ENCODE measurements at regions not wholly inside any gene's neighbourhood (a gene's known extent, or its start where the extent isn't known, plus 50 kb on each side); places are given as distances from the start of the nearest gene placed in this dataset.
A peak's percentile ranks its signal among the peaks of the same experiment; 100 is the strongest.

GRCh38 chr11:62073061-62073460 is 50.8 kb upstream of the INCENP start:
- no peak for FAIRE-seq

GRCh38 chr11:62071408-62071807 is 52.4 kb upstream of the INCENP start:
- no peak for FAIRE-seq

- FAIRE-seq: no peak
Observed at GRCh38 chr11:62069986-62070919, 53.6 kb upstream of the INCENP start.

GRCh38 chr11:62069374-62069773 is 54.4 kb upstream of the INCENP start:
- FAIRE-seq: no peak

GRCh38 chr11:62068730-62069129 is 55.1 kb upstream of the INCENP start:
- FAIRE-seq: no peak

GRCh38 chr11:62067741-62068140 is 56.1 kb upstream of the INCENP start:
- FAIRE-seq: no peak

- FAIRE-seq: no peak
Observed at GRCh38 chr11:62064221-62064620, 59.6 kb upstream of the INCENP start.

GRCh38 chr11:62062223-62062861 is 61.5 kb upstream of the INCENP start:
- FAIRE-seq: no peak

- peak; percentile 97 for FAIRE-seq
Observed at GRCh38 chr11:62061356-62062222, 62.2 kb upstream of the INCENP start.

- FAIRE-seq: no peak
Observed at GRCh38 chr11:62057069-62057468, 66.7 kb upstream of the INCENP start.

GRCh38 chr11:62055970-62056369 is 67.8 kb upstream of the INCENP start:
- no peak for FAIRE-seq

GRCh38 chr11:62054484-62055121 is 69.2 kb upstream of the INCENP start:
- FAIRE-seq: no peak

GRCh38 chr11:62054081-62054480 is 69.7 kb upstream of the INCENP start:
- FAIRE-seq: no peak

- FAIRE-seq: no peak
Observed at GRCh38 chr11:62050716-62051115, 73.1 kb upstream of the INCENP start.

- FAIRE-seq: no peak
Observed at GRCh38 chr11:62048100-62048499, 75.7 kb upstream of the INCENP start.

- no peak for FAIRE-seq
Observed at GRCh38 chr11:62046568-62047100, 77.2 kb upstream of the INCENP start.

- no peak for FAIRE-seq
Observed at GRCh38 chr11:62044639-62045121, 77.2 kb upstream of the FTH1 start.

GRCh38 chr11:62035293-62035692 is 67.9 kb upstream of the FTH1 start:
- no peak for FAIRE-seq

GRCh38 chr11:62034036-62034338 is 66.6 kb upstream of the FTH1 start:
- FAIRE-seq: no peak

- no peak for FAIRE-seq
Observed at GRCh38 chr11:62033191-62034035, 66.0 kb upstream of the FTH1 start.

- no peak for FAIRE-seq
Observed at GRCh38 chr11:62030071-62030684, 62.7 kb upstream of the FTH1 start.
